ENCODE measurements at regions not wholly inside any gene's neighbourhood (a gene's known extent, or its start where the extent isn't known, plus 50 kb on each side); places are given as distances from the start of the nearest gene placed in this dataset.

DNA sequence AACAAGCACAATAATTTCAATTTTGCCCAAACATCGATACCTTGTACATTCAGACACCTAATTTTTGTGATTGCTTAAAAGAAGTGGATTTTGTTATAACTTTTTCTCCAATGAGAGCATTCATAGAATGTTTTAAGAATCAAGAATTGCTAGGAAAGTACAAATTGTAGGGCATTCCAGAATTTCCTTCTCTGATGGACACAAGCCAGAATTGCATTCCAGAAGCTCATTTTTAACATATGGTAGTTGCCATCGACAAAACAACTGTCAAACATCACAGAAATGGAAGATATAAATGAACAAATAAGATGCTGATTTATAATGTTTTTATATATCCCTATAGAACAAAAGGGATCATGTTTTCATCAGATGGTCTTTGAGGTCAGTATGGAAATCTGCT lies 258.4 kb upstream of the NPVF start:
- Histone ChIP-seq H3K9me3 (ENCODE audit: control insufficient read depth in 1 of 2, insufficient read depth in 1 of 2, low read depth in 1 of 2, low read length in 2 of 2) (no peaks in the 10 kb centered on the region), H3K4me2 (ENCODE audit: low read length) (no peak overlapping the region), H3K9me2 (ENCODE audit: insufficient read depth) (no peaks in the 10 kb centered on the region), H3K27me3 (ENCODE audit: insufficient read depth, low read length) (peaks cover 32% of the 10 kb centered on the region), H3K4me3 (replicated peaks in 1 of 2; ENCODE audit: low read depth in 1 of 2, low read length in 2 of 2) (no peak overlapping the region), H4K20me1 (ENCODE audit: insufficient read depth) (no peaks in the 10 kb centered on the region), H3K4me1 (ENCODE audit: control insufficient read depth in 1 of 2, insufficient read depth in 2 of 2, low read length in 2 of 2) (no peaks in the 10 kb centered on the region), H3K27ac (ENCODE audit: low read depth, low read length) (no peak overlapping the region), H3K9ac (ENCODE audit: low read length) (no peak overlapping the region), H3K79me2 (ENCODE audit: insufficient read depth, low read length) (no peaks in the 10 kb centered on the region), H3K36me3 (ENCODE audit: control insufficient read depth in 1 of 2, insufficient read depth in 2 of 2, low read length in 2 of 2) (no peaks in the 10 kb centered on the region), H2AFZ (ENCODE audit: low read depth, low read length, poor library complexity, severe bottlenecking) (no peak overlapping the region)
- ChIA-PET POLR2A (no interaction called here), RAD21 (ENCODE audit: low non-redundant PET in 1 of 2, low total read pairs in 2 of 2, uncharacterized antibody in 2 of 2, unreplicated experiment in 2 of 2) (no interaction called here), CTCF (no interaction called here)
- no peak for TF ChIP-seq CEBPB (IDR thresholded peaks at IDR 0.05; ENCODE audit: low read depth)
- no peak for TF ChIP-seq EZH2phosphoT487 (IDR thresholded peaks at IDR 0.05; ENCODE audit: borderline replicate concordance)
- TF ChIP-seq FOSL1 (IDR thresholded peaks at IDR 0.05; ENCODE audit: low read depth), result no peak
- no peak for TF ChIP-seq RAD21 (IDR thresholded peaks at IDR 0.05; ENCODE audit: low read depth)
- BruUV-seq (replicated peaks), result no TSS peak
- DNase-seq (ENCODE audit: low read depth, low spot score), result no peak
- intact Hi-C loops (cut with micrococcal nuclease), result no loop called here
- no peak for ATAC-seq

DNA sequence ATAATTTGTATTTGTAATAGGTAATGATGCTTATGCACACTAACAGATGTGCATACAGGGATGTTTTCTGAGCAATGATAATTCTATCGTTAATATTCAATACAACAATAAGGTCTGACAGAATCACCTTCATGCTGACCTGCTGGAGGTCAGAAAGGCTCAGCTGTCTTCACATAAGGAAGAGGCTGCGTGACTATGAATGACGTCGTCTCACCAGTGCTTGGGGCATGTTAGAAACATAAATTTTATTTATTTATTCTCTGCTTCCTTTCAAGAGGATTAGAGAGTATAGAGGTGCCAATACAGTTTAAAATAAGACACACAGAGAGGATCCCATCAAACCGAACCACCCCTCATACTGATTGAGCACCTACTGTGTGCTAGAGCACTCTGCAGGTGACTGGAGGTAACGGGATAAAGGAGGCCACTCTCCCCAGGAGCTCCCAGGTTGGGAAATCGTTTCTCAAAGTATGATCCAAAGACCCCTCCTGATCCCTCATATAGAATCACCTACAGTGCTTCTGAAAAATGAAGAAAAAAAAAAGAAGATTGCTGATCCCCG lies 265.6 kb upstream of the NPVF start:
- Histone ChIP-seq H3K9ac (ENCODE audit: low read length) (no peak overlapping the region), H3K4me2 (ENCODE audit: low read length) (no peak overlapping the region), H3K4me1 (ENCODE audit: control insufficient read depth in 1 of 2, insufficient read depth in 2 of 2, low read length in 2 of 2) (no peaks in the 10 kb centered on the region), H3K27ac (ENCODE audit: low read depth, low read length) (no peak overlapping the region), H2AFZ (ENCODE audit: low read depth, low read length, poor library complexity, severe bottlenecking) (no peak overlapping the region), H3K36me3 (ENCODE audit: control insufficient read depth in 1 of 2, insufficient read depth in 2 of 2, low read length in 2 of 2) (no peaks in the 10 kb centered on the region), H3K9me3 (ENCODE audit: control insufficient read depth in 1 of 2, insufficient read depth in 1 of 2, low read depth in 1 of 2, low read length in 2 of 2) (no peaks in the 10 kb centered on the region), H3K79me2 (ENCODE audit: insufficient read depth, low read length) (no peaks in the 10 kb centered on the region), H3K4me3 (replicated peaks in 1 of 2; ENCODE audit: low read depth in 1 of 2, low read length in 2 of 2) (no peak overlapping the region), H4K20me1 (ENCODE audit: insufficient read depth) (no peaks in the 10 kb centered on the region), H3K9me2 (ENCODE audit: insufficient read depth) (no peaks in the 10 kb centered on the region), H3K27me3 (ENCODE audit: insufficient read depth, low read length) (peaks cover 6% of the 10 kb centered on the region; the same call in 1 of the 2 replicates)
- intact Hi-C loops (cut with micrococcal nuclease), result no loop called here
- BruUV-seq (replicated peaks), result no TSS peak
- ChIA-PET CTCF (no interaction called here), POLR2A (no interaction called here), RAD21 (ENCODE audit: low non-redundant PET in 1 of 2, low total read pairs in 2 of 2, uncharacterized antibody in 2 of 2, unreplicated experiment in 2 of 2) (no interaction called here)
- ATAC-seq (no peak), DNase-seq (ENCODE audit: low read depth, low spot score) (no peak)
- TF ChIP-seq, protein P1, sequence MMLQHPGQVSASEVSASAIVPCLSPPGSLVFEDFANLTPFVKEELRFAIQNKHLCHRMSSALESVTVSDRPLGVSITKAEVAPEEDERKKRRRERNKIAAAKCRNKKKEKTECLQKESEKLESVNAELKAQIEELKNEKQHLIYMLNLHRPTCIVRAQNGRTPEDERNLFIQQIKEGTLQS (IDR thresholded peaks at IDR 0.05), result no peak

All from HCT116 (cell line).